Parathyroid adenoma (tissue), 2 donors: ENCODE measurements at regions not wholly inside any gene's neighbourhood (a gene's known extent, or its start where the extent isn't known, plus 50 kb on each side); places are given as distances from the start of the nearest gene placed in this dataset.

ENCODE experiments used
- H2AFZ ChIP-seq: fragments of 300-600 bp; sonication (generic); one replicate; pipeline ENCODE4 v1.7.0; 2017; ENCODE audit warnings: antibody characterized with exemption, mild to moderate bottlenecking
- H3K27ac ChIP-seq: fragments of 300-600 bp; sonication (generic); one replicate; pipeline ENCODE4 v1.7.0; 2017
- H3K27me3 ChIP-seq: fragments of 300-600 bp; sonication (generic); one replicate; pipeline ENCODE4 v1.7.0; 2017; ENCODE audit warnings: low read length; ENCODE audit not compliant: control insufficient read depth, insufficient read depth
- H3K36me3 ChIP-seq: fragments of 300-600 bp; sonication (generic); one replicate; pipeline ENCODE4 v1.7.0; 2017; ENCODE audit warnings: low read length; ENCODE audit not compliant: control insufficient read depth, insufficient read depth
- H3K4me1 ChIP-seq: fragments of 300-600 bp; sonication (generic); one replicate; pipeline ENCODE4 v1.7.0; 2017; ENCODE audit warnings: control low read depth
- H3K4me2 ChIP-seq: fragments of 300-600 bp; sonication (generic); one replicate; pipeline ENCODE4 v1.7.0; 2017; ENCODE audit warnings: low read length
- H3K4me3 ChIP-seq: fragments of 300-600 bp; sonication (generic); one replicate; pipeline ENCODE4 v1.7.0; 2017; ENCODE audit warnings: low read depth, low read length
- H3K79me2 ChIP-seq: fragments of 300-600 bp; sonication (generic); one replicate; pipeline ENCODE4 v1.7.0; 2017; ENCODE audit warnings: control low read depth
- H3K9ac ChIP-seq: fragments of 300-600 bp; sonication (generic); one replicate; pipeline ENCODE4 v1.7.0; 2017; ENCODE audit warnings: mild to moderate bottlenecking
- H3K9me3 ChIP-seq: fragments of 300-600 bp; sonication (generic); one replicate; pipeline ENCODE4 v1.7.0; 2017; ENCODE audit warnings: low read length; ENCODE audit not compliant: control insufficient read depth
- TF ChIP-seq, protein P1 (sequence below): fragments of 300-600 bp; sonication (generic); IDR thresholded peaks from one replicate; pipeline ENCODE4 v1.7.0; 2017; ENCODE audit warnings: antibody characterized with exemption, mild to moderate bottlenecking
- donor health status: primary hyperparathyroidism.

DNA sequence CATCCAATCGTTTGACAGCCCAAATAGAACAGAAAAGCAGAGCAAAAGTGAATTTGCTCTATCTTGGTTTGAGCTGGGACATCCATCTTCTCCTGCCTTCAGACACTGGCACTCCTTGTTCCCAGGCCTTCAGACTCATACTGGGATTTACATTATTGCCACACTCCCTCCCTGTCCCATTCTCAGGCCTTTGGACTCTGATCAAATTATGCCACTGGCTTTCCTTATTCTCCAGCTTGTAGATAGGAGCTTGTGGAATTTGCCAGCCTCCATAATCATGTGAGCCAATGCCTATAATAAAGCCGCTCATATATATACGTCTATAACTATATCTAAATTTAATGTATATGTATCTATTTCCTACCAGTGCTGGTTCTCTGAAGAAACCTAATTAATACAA lies 568.3 kb upstream of the KIRREL3 start:
- TF ChIP-seq, protein P1, sequence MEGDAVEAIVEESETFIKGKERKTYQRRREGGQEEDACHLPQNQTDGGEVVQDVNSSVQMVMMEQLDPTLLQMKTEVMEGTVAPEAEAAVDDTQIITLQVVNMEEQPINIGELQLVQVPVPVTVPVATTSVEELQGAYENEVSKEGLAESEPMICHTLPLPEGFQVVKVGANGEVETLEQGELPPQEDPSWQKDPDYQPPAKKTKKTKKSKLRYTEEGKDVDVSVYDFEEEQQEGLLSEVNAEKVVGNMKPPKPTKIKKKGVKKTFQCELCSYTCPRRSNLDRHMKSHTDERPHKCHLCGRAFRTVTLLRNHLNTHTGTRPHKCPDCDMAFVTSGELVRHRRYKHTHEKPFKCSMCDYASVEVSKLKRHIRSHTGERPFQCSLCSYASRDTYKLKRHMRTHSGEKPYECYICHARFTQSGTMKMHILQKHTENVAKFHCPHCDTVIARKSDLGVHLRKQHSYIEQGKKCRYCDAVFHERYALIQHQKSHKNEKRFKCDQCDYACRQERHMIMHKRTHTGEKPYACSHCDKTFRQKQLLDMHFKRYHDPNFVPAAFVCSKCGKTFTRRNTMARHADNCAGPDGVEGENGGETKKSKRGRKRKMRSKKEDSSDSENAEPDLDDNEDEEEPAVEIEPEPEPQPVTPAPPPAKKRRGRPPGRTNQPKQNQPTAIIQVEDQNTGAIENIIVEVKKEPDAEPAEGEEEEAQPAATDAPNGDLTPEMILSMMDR = no peak

DNA sequence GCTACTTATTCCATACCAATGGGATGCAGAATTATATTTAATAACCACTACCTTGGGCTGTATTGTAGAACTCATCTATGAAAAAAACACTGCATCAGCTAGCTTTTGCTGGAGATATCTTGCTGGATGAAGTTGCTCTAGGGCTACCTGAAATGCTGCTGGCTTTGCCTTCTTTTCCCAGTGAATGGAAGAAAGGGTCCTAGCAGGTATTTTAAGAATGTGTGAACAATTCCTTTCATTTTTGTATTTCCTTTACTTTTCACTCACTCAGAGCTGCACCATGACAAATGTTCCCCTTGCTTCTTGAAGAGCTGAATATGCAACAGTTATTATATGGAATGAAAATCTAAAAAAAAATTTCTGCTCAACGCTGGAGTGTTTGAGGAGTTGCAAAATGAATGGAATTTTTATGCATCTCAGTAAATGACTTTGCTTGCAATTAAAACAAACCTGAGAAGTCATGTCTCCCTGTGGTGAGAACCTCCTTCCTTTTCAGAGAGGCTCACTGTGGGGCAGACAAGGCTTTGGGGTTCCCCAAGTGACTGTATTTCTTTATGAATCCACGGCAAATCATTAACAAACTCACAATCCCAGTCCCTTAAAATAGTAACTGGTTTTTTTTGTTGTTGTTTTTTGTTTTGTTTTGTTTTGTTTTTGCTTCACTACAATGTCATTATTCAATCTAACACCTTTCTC lies 566.8 kb upstream of the KIRREL3 start:
- Histone ChIP-seq H3K9me3 (no peaks in the 10 kb centered on the region), H3K4me1 (no peaks in the 10 kb centered on the region), H2AFZ (no peak overlapping the region), H3K4me3 (no peak overlapping the region), H3K79me2 (no peaks in the 10 kb centered on the region), H3K27me3 (no peaks in the 10 kb centered on the region), H3K27ac (no peak overlapping the region), H3K36me3 (no peaks in the 10 kb centered on the region), H3K9ac (no peak overlapping the region), H3K4me2 (no peak overlapping the region)
- TF ChIP-seq, protein P1 = no peak

More for the DNA sequence above, 568.3 kb upstream of the KIRREL3 start:
- no peak overlapping the region for H3K27ac ChIP-seq
- H3K27me3 ChIP-seq = no peaks in the 10 kb centered on the region
- H3K4me3 ChIP-seq = no peak overlapping the region
- no peaks in the 10 kb centered on the region for H3K79me2 ChIP-seq
- H3K9ac ChIP-seq = no peak overlapping the region
- H3K4me1 ChIP-seq = no peaks in the 10 kb centered on the region
- no peak overlapping the region for H2AFZ ChIP-seq
- no peaks in the 10 kb centered on the region for H3K9me3 ChIP-seq
- H3K4me2 ChIP-seq = no peak overlapping the region
- no peaks in the 10 kb centered on the region for H3K36me3 ChIP-seq

DNA sequence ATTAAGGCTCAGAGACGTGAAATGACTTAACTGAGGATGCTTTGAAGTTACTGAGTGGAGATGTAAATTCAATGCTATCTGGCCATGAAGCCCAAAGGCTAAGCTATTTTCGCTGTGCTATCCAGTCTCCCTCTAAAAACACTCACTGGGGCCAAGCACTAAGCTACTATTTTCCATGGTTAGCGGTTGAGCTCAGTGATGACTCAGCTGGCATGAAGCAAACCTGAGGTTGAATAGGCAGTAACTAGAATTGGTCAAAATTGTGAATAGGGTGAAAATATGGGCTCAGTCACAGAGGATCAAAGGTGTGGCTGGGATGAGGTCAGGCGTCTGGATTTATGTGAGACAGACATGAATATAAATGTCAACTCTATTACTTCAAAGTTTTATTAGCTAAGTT lies 564.2 kb upstream of the KIRREL3 start:
- Histone ChIP-seq H3K27me3 (no peaks in the 10 kb centered on the region), H3K9ac (no peak overlapping the region), H3K36me3 (no peaks in the 10 kb centered on the region), H3K79me2 (no peaks in the 10 kb centered on the region), H3K27ac (no peak overlapping the region), H3K4me2 (no peak overlapping the region), H3K9me3 (no peaks in the 10 kb centered on the region), H3K4me3 (no peak overlapping the region), H3K4me1 (no peaks in the 10 kb centered on the region), H2AFZ (no peak overlapping the region)
- TF ChIP-seq, protein P1 = no peak

DNA sequence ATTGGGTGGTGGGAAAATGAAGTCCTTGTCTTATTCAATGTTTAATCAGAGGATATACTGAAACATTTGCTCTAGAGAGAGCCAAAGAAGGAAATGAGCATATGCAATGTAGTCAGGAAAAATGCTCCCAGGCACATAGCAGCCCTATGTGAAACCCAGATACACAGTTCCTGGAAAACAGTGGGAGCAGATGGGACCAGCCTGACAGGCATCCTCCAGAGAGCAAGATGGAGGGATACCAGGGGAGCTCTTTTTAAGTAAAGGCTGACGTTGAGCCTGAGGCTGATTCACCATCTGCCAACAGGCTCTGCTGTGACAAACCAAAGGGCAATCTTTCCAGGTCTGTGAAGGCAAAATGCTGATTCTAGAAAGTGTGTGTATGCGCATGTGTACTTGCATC lies 559.4 kb upstream of the KIRREL3 start:
- TF ChIP-seq, protein P1 = no peak
- no peaks in the 10 kb centered on the region for H3K9me3 ChIP-seq
- no peaks in the 10 kb centered on the region for H3K36me3 ChIP-seq
- no peaks in the 10 kb centered on the region for H3K4me1 ChIP-seq
- H3K27ac ChIP-seq = no peak overlapping the region
- H2AFZ ChIP-seq = no peak overlapping the region
- no peak overlapping the region for H3K9ac ChIP-seq
- no peak overlapping the region for H3K4me3 ChIP-seq
- H3K4me2 ChIP-seq = no peak overlapping the region
- no peaks in the 10 kb centered on the region for H3K79me2 ChIP-seq
- no peaks in the 10 kb centered on the region for H3K27me3 ChIP-seq

DNA sequence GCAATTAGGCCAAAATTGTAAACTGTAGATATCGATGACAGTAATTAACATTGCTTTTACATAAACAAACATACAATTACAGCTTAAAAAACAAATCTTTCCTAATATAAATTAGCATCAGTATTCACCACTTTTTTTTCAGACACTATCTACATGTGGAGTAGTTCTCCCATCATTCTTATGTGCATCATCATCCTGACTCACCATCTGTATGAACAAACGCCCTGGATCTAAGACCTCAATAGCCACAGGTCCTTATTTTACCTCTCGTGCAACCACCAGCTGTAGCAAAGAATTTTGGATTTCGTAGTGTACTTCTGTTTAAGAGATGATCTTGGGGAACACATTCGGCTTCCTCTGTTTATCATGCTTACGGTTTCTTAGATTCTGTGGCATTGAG lies 551.9 kb upstream of the KIRREL3 start:
- no peak overlapping the region for H3K9ac ChIP-seq
- TF ChIP-seq, protein P1 = no peak
- H3K4me3 ChIP-seq = no peak overlapping the region
- no peaks in the 10 kb centered on the region for H3K79me2 ChIP-seq
- no peaks in the 10 kb centered on the region for H3K36me3 ChIP-seq
- H3K27me3 ChIP-seq = no peaks in the 10 kb centered on the region
- no peak overlapping the region for H3K4me2 ChIP-seq
- H3K9me3 ChIP-seq = no peaks in the 10 kb centered on the region
- H2AFZ ChIP-seq = no peak overlapping the region
- H3K4me1 ChIP-seq = no peaks in the 10 kb centered on the region
- H3K27ac ChIP-seq = no peak overlapping the region
